ENCODE measurements at regions not wholly inside any gene's neighbourhood (a gene's known extent, or its start where the extent isn't known, plus 50 kb on each side); places are given as distances from the start of the nearest gene placed in this dataset.

GRCh38 chr12:127660961-127661360 is 606.0 kb upstream of the TMEM132C start:
- H3K4me2 ChIP-seq (ENCODE audit: insufficient read depth, low read length): no peak overlapping the region
- peaks cover 5% of the 10 kb centered on the region for H3K4me1 ChIP-seq (ENCODE audit: insufficient read depth, low read length)
- TF ChIP-seq CTCF (IDR thresholded peaks at IDR 0.05; ENCODE audit: extremely low read depth, low read depth, low read length): no peak
- H3K27ac ChIP-seq (ENCODE audit: low read depth, low read length): no peak overlapping the region
- no peaks in the 10 kb centered on the region for H4K20me1 ChIP-seq (ENCODE audit: insufficient read depth, low read length)
- no peak overlapping the region for H2AFZ ChIP-seq (ENCODE audit: low read length)
- no peak for DNase-seq (ENCODE audit: insufficient read length, low spot score, missing footprints)
- no peaks in the 10 kb centered on the region for H3K9me3 ChIP-seq (ENCODE audit: low read depth, low read length)
- H3K4me3 ChIP-seq (ENCODE audit: insufficient read depth, low read length): no peak overlapping the region
- H3K79me2 ChIP-seq (ENCODE audit: insufficient read depth, low read length): no peaks in the 10 kb centered on the region
- peaks cover 4% of the 10 kb centered on the region for H3K27me3 ChIP-seq (ENCODE audit: insufficient read depth, low read length)
- H3K36me3 ChIP-seq (ENCODE audit: insufficient read depth, low read length): no peaks in the 10 kb centered on the region

- Histone ChIP-seq H4K20me1 (ENCODE audit: insufficient read depth, low read length) (no peaks in the 10 kb centered on the region), H3K4me3 (ENCODE audit: insufficient read depth, low read length) (no peak overlapping the region), H3K9me3 (ENCODE audit: low read depth, low read length) (no peaks in the 10 kb centered on the region), H3K4me1 (ENCODE audit: insufficient read depth, low read length) (no peaks in the 10 kb centered on the region), H3K27me3 (ENCODE audit: insufficient read depth, low read length) (peaks cover 4% of the 10 kb centered on the region), H3K27ac (ENCODE audit: low read depth, low read length) (no peak overlapping the region), H2AFZ (ENCODE audit: low read length) (no peak overlapping the region), H3K36me3 (ENCODE audit: insufficient read depth, low read length) (no peaks in the 10 kb centered on the region), H3K79me2 (ENCODE audit: insufficient read depth, low read length) (no peaks in the 10 kb centered on the region), H3K4me2 (ENCODE audit: insufficient read depth, low read length) (no peak overlapping the region)
- no peak for DNase-seq (ENCODE audit: insufficient read length, low spot score, missing footprints)
- no peak for TF ChIP-seq CTCF (IDR thresholded peaks at IDR 0.05; ENCODE audit: extremely low read depth, low read depth, low read length)
Measured at GRCh38 chr12:127663716-127664115, 603.3 kb upstream of the TMEM132C start.

GRCh38 chr12:127664901-127665300 is 602.1 kb upstream of the TMEM132C start:
- Histone ChIP-seq H3K4me3 (ENCODE audit: insufficient read depth, low read length) (no peak overlapping the region), H3K4me1 (ENCODE audit: insufficient read depth, low read length) (no peaks in the 10 kb centered on the region), H3K36me3 (ENCODE audit: insufficient read depth, low read length) (no peaks in the 10 kb centered on the region), H4K20me1 (ENCODE audit: insufficient read depth, low read length) (no peaks in the 10 kb centered on the region), H3K9me3 (ENCODE audit: low read depth, low read length) (no peaks in the 10 kb centered on the region), H3K79me2 (ENCODE audit: insufficient read depth, low read length) (no peaks in the 10 kb centered on the region), H3K27me3 (ENCODE audit: insufficient read depth, low read length) (peaks cover 4% of the 10 kb centered on the region), H3K27ac (ENCODE audit: low read depth, low read length) (no peak overlapping the region), H3K4me2 (ENCODE audit: insufficient read depth, low read length) (no peak overlapping the region), H2AFZ (ENCODE audit: low read length) (no peak overlapping the region)
- no peak for DNase-seq (ENCODE audit: insufficient read length, low spot score, missing footprints)
- no peak for TF ChIP-seq CTCF (IDR thresholded peaks at IDR 0.05; ENCODE audit: extremely low read depth, low read depth, low read length)

- Histone ChIP-seq H3K27ac (ENCODE audit: low read depth, low read length) (no peak overlapping the region), H2AFZ (ENCODE audit: low read length) (no peak overlapping the region), H3K36me3 (ENCODE audit: insufficient read depth, low read length) (no peaks in the 10 kb centered on the region), H3K4me2 (ENCODE audit: insufficient read depth, low read length) (no peak overlapping the region), H3K27me3 (ENCODE audit: insufficient read depth, low read length) (peaks cover 4% of the 10 kb centered on the region), H3K79me2 (ENCODE audit: insufficient read depth, low read length) (no peaks in the 10 kb centered on the region), H3K4me1 (ENCODE audit: insufficient read depth, low read length) (no peaks in the 10 kb centered on the region), H3K4me3 (ENCODE audit: insufficient read depth, low read length) (no peak overlapping the region), H3K9me3 (ENCODE audit: low read depth, low read length) (no peaks in the 10 kb centered on the region), H4K20me1 (ENCODE audit: insufficient read depth, low read length) (no peaks in the 10 kb centered on the region)
- no peak for TF ChIP-seq CTCF (IDR thresholded peaks at IDR 0.05; ENCODE audit: extremely low read depth, low read depth, low read length)
- DNase-seq (ENCODE audit: insufficient read length, low spot score, missing footprints): no peak
Measured at GRCh38 chr12:127667131-127667685, 599.8 kb upstream of the TMEM132C start.
